SK-N-DZ (cell line): ENCODE measurements at regions not wholly inside any gene's neighbourhood (a gene's known extent, or its start where the extent isn't known, plus 50 kb on each side); places are given as distances from the start of the nearest gene placed in this dataset.
"Not testable (repeated sequence)": the region's sequence is repeated elsewhere in the genome, so short reads cannot be mapped to it uniquely, and the experiment has no call there.

Experiments
- DNase-seq: peaks from one replicate; pipeline ENCODE4 v3.0.0-alpha.2; 2015; ENCODE audit warnings: low spot score

GRCh38 chr2:118791483-118791882 lies 56.0 kb downstream of the EN1 start:
- DNase-seq = no peak

GRCh38 chr2:118786746-118787145 lies 60.7 kb downstream of the EN1 start:
- no peak for DNase-seq

- no peak for DNase-seq
Measured at GRCh38 chr2:118784860-118785259, 62.6 kb downstream of the EN1 start.

GRCh38 chr2:118779362-118779761 lies 68.1 kb downstream of the EN1 start:
- no peak for DNase-seq

- DNase-seq = no peak
Measured at GRCh38 chr2:118774458-118775133, 72.9 kb downstream of the EN1 start.

- DNase-seq = no peak
Measured at GRCh38 chr2:118773826-118774225, 73.6 kb downstream of the EN1 start.

- DNase-seq = no peak
Measured at GRCh38 chr2:118772487-118773200, 74.8 kb downstream of the EN1 start.

GRCh38 chr2:118769707-118770400 lies 77.6 kb downstream of the EN1 start:
- no peak for DNase-seq

GRCh38 chr2:118766871-118767270 lies 80.6 kb downstream of the EN1 start:
- DNase-seq = no peak

- DNase-seq = no peak
Measured at GRCh38 chr2:118764855-118765254, 82.6 kb downstream of the EN1 start.

GRCh38 chr2:118763797-118764196 lies 83.7 kb downstream of the EN1 start:
- DNase-seq = no peak

GRCh38 chr2:118762290-118762689 lies 85.2 kb downstream of the EN1 start:
- no peak for DNase-seq

- DNase-seq = no peak
Measured at GRCh38 chr2:118761771-118762170, 85.7 kb downstream of the EN1 start.

GRCh38 chr2:118755901-118756300 lies 91.5 kb downstream of the EN1 start:
- no peak for DNase-seq

GRCh38 chr2:118755384-118755783 lies 92.1 kb downstream of the EN1 start:
- DNase-seq = no peak

GRCh38 chr2:118752762-118753429 lies 94.6 kb downstream of the EN1 start:
- no peak for DNase-seq

- no peak for DNase-seq
Measured at GRCh38 chr2:118750959-118751565, 96.4 kb downstream of the EN1 start.

GRCh38 chr2:118748245-118748885 lies 99.1 kb downstream of the EN1 start:
- DNase-seq = no peak

- DNase-seq = no peak
Measured at GRCh38 chr2:118747637-118748036, 99.8 kb downstream of the EN1 start.

- no peak for DNase-seq
Measured at GRCh38 chr2:118747066-118747465, 100.4 kb downstream of the EN1 start.

GRCh38 chr2:118744682-118745181 lies 102.7 kb downstream of the EN1 start:
- DNase-seq = not testable (repeated sequence)
